Neural cell (in vitro differentiated cells): ENCODE measurements at regions not wholly inside any gene's neighbourhood (a gene's known extent, or its start where the extent isn't known, plus 50 kb on each side); places are given as distances from the start of the nearest gene placed in this dataset.

Experiments used
- CTCF ChIP-seq: fragments of 450-650 bp; IDR thresholded peaks from 2 replicates; pipeline ENCODE4 v1.5.1; 2014; ENCODE audit warnings: antibody characterized with exemption, mild to moderate bottlenecking, moderate library complexity; ENCODE audit not compliant: poor library complexity, severe bottlenecking
- EP300 ChIP-seq: fragments of 450-650 bp; conservative IDR thresholded peaks from 2 replicates; pipeline ENCODE4 v1.6.1; 2014; ENCODE audit warnings: antibody characterized with exemption, mild to moderate bottlenecking, moderate library complexity; ENCODE audit not compliant: poor library complexity, severe bottlenecking
- EZH2 ChIP-seq: fragments of 200-600, 300-800 bp; shearing (Covaris generic), sonication (generic); IDR thresholded peaks from 2 replicates; pipeline ENCODE4 v1.6.1; 2014; ENCODE audit warnings: antibody characterized with exemption, low read length, borderline replicate concordance, mild to moderate bottlenecking; ENCODE audit not compliant: insufficient read depth, poor library complexity, severe bottlenecking
- MXI1 ChIP-seq: fragments of 450-650 bp; conservative IDR thresholded peaks from 2 replicates; pipeline ENCODE4 v1.6.1; 2014; ENCODE audit warnings: antibody characterized with exemption, mild to moderate bottlenecking; ENCODE audit not compliant: poor library complexity, severe bottlenecking
- POLR2AphosphoS5 ChIP-seq: IDR thresholded peaks from 2 replicates; pipeline ENCODE4 v1.6.1; 2012
- RAD21 ChIP-seq: fragments of 450-650 bp; conservative IDR thresholded peaks from 2 replicates; pipeline ENCODE4 v1.6.1; 2014; ENCODE audit warnings: antibody characterized with exemption, mild to moderate bottlenecking, moderate library complexity
- REST ChIP-seq: IDR thresholded peaks from 2 replicates; pipeline ENCODE4 v1.6.1; 2012; ENCODE audit warnings: borderline replicate concordance
- SMC3 ChIP-seq: fragments of 450-650 bp; conservative IDR thresholded peaks from 2 replicates; pipeline ENCODE4 v1.6.1; 2014; ENCODE audit warnings: antibody characterized with exemption, mild to moderate bottlenecking, moderate library complexity; ENCODE audit not compliant: poor library complexity
- TAF1 ChIP-seq: IDR thresholded peaks from 2 replicates; pipeline ENCODE4 v1.6.1; 2012; ENCODE audit warnings: low read depth

DNA sequence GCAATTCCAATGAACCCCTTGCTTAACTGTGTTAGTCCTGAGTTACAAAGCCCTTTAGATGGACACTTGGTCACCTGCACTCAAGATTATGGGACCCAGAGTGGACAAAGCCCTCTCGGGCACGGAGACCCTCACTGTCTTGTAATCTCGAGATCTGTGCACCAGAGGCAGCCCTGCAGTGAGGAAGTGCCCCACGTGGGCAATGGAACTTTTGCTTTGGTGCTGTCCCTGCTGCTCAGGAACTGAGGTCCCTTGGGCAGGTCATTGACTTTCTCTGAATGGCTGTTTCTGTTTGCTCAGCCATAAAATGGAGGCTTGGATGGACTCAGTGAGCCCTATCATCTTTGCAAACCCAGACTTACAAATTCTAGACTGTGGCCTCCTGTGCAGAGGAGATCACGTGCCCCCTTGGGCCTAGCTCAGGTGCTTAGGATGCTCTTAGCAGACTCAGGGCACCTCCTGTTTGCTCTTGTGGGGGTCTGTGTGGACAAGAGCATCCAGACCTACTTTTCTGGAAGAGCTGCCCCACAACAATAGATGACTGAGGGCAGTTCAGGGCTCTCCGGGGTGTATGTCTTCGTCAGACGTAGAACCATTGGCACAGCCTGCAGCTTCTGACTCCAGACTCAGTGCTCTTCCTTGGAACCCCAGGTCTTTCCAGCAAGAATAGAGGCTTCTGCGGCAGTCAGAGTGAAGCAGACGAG, 94.5 kb upstream of the HS6ST1 start:
- TF ChIP-seq RAD21 (no peak), MXI1 (no peak), CTCF (no peak), TAF1 (no peak), POLR2AphosphoS5 (no peak), EP300 (no peak), SMC3 (no peak), REST (no peak), EZH2 (no peak)
